A549 (cell line): ENCODE measurements at regions not wholly inside any gene's neighbourhood (a gene's known extent, or its start where the extent isn't known, plus 50 kb on each side); places are given as distances from the start of the nearest gene placed in this dataset.

Experiments
- ATAC-seq, 2 experiments: fragments of 200-7000 bp in 1 of 2; fragments of >200 bp in 1 of 2; cut with Nextera tagmentation in 1 of 2; cut with Tn5 transposase in 1 of 2; 3 replicates each; pipeline versions ENCODE4 v1.8.0 to v1.9.1; 2018 to 2020; ENCODE audit warnings: mild to moderate bottlenecking in 1 of 2, moderate library complexity in 1 of 2
- CTCF ChIA-PET: fragments of 300-600 bp; sonication (Branson Sonifier 250); formaldehyde crosslinking; extraction: SDS; loops from one replicate; lab custom pipeline; 2021; ENCODE audit warnings: antibody characterized with exemption, inconsistent platforms; lab: Yijun Ruan, JAX
- POLR2A ChIA-PET: fragments of 350-600 bp; formaldehyde crosslinking; extraction: SDS; loops from one replicate; lab custom pipeline; 2021; ENCODE audit warnings: antibody characterized with exemption, inconsistent platforms; lab: Yijun Ruan, JAX
- DNase-seq, 2 experiments: peaks; one replicate each; pipeline versions ENCODE4 v3.0.0 to v3.0.0-alpha.2; 2011 to 2016; ENCODE audit warnings: low read depth in 1 of 2, low spot score in 1 of 2
- FAIRE-seq: peaks from 2 replicates; lab custom pipeline; 2011; peaks lifted over from hg19 to GRCh38; lab: Jason Lieb, UNC
- H3K27ac ChIP-seq, 2 experiments: fragments of >200 bp; sonication (Bioruptor Twin); formaldehyde crosslinking; 3 replicates each; pipeline ENCODE4 v1.5.1; 2016 to 2017
- H3K4me1 ChIP-seq: fragments of >200 bp; sonication (Bioruptor Twin); formaldehyde crosslinking; 3 replicates; pipeline ENCODE4 v1.6.1; 2016
- H3K4me2 ChIP-seq: fragments of >200 bp; sonication (Bioruptor Twin); formaldehyde crosslinking; 3 replicates; pipeline ENCODE4 v1.6.1; 2016
- H3K4me3 ChIP-seq: fragments of >200 bp; sonication (Bioruptor Twin); formaldehyde crosslinking; 3 replicates; pipeline ENCODE4 v1.5.1; 2016
- H3K9me3 ChIP-seq: fragments of >200 bp; sonication (Bioruptor Twin); formaldehyde crosslinking; 3 replicates; pipeline ENCODE4 v1.6.1; 2016
- CHD2 ChIP-seq: fragments of 150-350 bp; IDR thresholded peaks from 2 replicates; pipeline ENCODE4 v1.6.1; 2014; ENCODE audit warnings: low read length; ENCODE audit not compliant: partially characterized antibody
- CHD4 ChIP-seq: fragments of 200-600 bp; sonication (generic); IDR thresholded peaks from 2 replicates; pipeline ENCODE4 v1.6.1; 2016; ENCODE audit warnings: antibody characterized with exemption, mild to moderate bottlenecking, borderline replicate concordance
- CTCF ChIP-seq: fragments of >200 bp; sonication (Bioruptor Twin); formaldehyde crosslinking; IDR thresholded peaks from 3 replicates; pipeline ENCODE4 v1.5.1; 2016
- EP300 ChIP-seq, 2 experiments: fragments of >200 bp; sonication (Bioruptor Twin); formaldehyde crosslinking; IDR thresholded peaks; 2 replicates in 1 of 2; 3 replicates in 1 of 2; pipeline ENCODE4 v1.6.1; 2016 to 2017
- ESRRA ChIP-seq: fragments of 150-350 bp; IDR thresholded peaks from 2 replicates; pipeline ENCODE4 v1.6.1; 2014; ENCODE audit warnings: mild to moderate bottlenecking, low read length, borderline replicate concordance
- FOSB ChIP-seq: fragments of 250-450 bp; sonication (Bioruptor Pico); IDR thresholded peaks from 2 replicates; pipeline ENCODE4 v1.5.0; 2020; ENCODE audit warnings: mild to moderate bottlenecking, moderate library complexity
- HOXB5 ChIP-seq: fragments of 250-450 bp; sonication (Bioruptor Pico); IDR thresholded peaks from 2 replicates; pipeline ENCODE4 v1.5.0; 2020; ENCODE audit warnings: mild to moderate bottlenecking, moderate library complexity
- JUNB ChIP-seq: fragments of >200 bp; sonication (Bioruptor Twin); formaldehyde crosslinking; IDR thresholded peaks from 2 replicates; pipeline ENCODE4 v1.6.1; 2016
- MAZ ChIP-seq: fragments of 150-350 bp; IDR thresholded peaks from 2 replicates; pipeline ENCODE4 v1.6.1; 2014; ENCODE audit warnings: antibody characterized with exemption, low read depth, low read length, borderline replicate concordance
- MYC ChIP-seq: IDR thresholded peaks from 2 replicates; pipeline ENCODE4 v1.6.1; 2012; ENCODE audit warnings: mild to moderate bottlenecking, inconsistent platforms, low read length, improper control_type of control experiment, borderline replicate concordance
- NFE2L2 ChIP-seq: fragments of 150-350 bp; conservative IDR thresholded peaks from 2 replicates; pipeline ENCODE4 v1.6.1; 2014; ENCODE audit warnings: low read length
- NR3C1 ChIP-seq: fragments of >200 bp; sonication (Bioruptor Twin); formaldehyde crosslinking; IDR thresholded peaks from 3 replicates; pipeline ENCODE4 v1.6.1; 2017
- PBX3 ChIP-seq: IDR thresholded peaks from 2 replicates; pipeline ENCODE4 v1.6.1; 2012
- POLR2AphosphoS2 ChIP-seq: conservative IDR thresholded peaks from 2 replicates; pipeline ENCODE4 v1.6.1; 2012; ENCODE audit warnings: low read length, improper control_type of control experiment, inconsistent platforms
- RAD21 ChIP-seq, 2 experiments: fragments of >200 bp in 1 of 2; sonication (Bioruptor Twin) in 1 of 2; formaldehyde crosslinking in 1 of 2; IDR thresholded peaks in 1 of 2; conservative IDR thresholded peaks in 1 of 2; 2 replicates in 1 of 2; 3 replicates in 1 of 2; pipeline ENCODE4 v1.6.1; 2012 to 2018; ENCODE audit warnings: inconsistent platforms in 1 of 2
- RARB ChIP-seq: fragments of 250-450 bp; sonication (Bioruptor Pico); IDR thresholded peaks from 2 replicates; pipeline ENCODE4 v1.8.0; 2021; ENCODE audit warnings: mild to moderate bottlenecking, moderate library complexity
- SMC3 ChIP-seq: fragments of >200 bp; sonication (Bioruptor Twin); formaldehyde crosslinking; IDR thresholded peaks from 3 replicates; pipeline ENCODE4 v1.6.1; 2018; ENCODE audit warnings: inconsistent platforms
- TFCP2L1 ChIP-seq: fragments of 250-450 bp; sonication (Bioruptor Pico); IDR thresholded peaks from 2 replicates; pipeline ENCODE4 v1.5.0; 2021; ENCODE audit warnings: mild to moderate bottlenecking
- WGBS: methylation state at CpG from one replicate; pipeline ENCODE4 v1.1.6; 2017; ENCODE audit errors: missing lambda C conversion rate; 5-methylcytosine and 5-hydroxymethylcytosine counted together

- CTCF ChIA-PET = interaction anchor here (0.7 to 3.1 kb wide), 9 partner anchors 8 to 780 kb away, joined by 3 to 13 read pairs (median 5); no protein-coding TSS in a partner anchor
- DNase-seq = peak; percentile 20 to 25
These were observed 883.9 kb downstream of the BRD1 start for GRCh38 chr22:48943567-48944432.

GRCh38 chr22:48942698-48943566, 884.7 kb downstream of the BRD1 start:
- ChIA-PET POLR2A (no interaction called here), CTCF (interaction anchor here (0.9 to 3.1 kb wide), 8 partner anchors 9 to 781 kb away, joined by 3 to 13 read pairs (median 5); no protein-coding TSS in a partner anchor)
- Histone ChIP-seq H3K27ac (no peak overlapping the region), H3K4me2 (no peak overlapping the region), H3K4me3 (no peak overlapping the region), H3K9me3 (no peaks in the 10 kb centered on the region), H3K4me1 (no peaks in the 10 kb centered on the region)
- no peak for ATAC-seq
- TF ChIP-seq FOSB = no peak
- TF ChIP-seq JUNB = no peak
- TF ChIP-seq CHD2 = no peak
- TF ChIP-seq EP300 (IDR thresholded peaks at IDR 0.05) = no peak
- no peak for TF ChIP-seq RARB
- no peak for TF ChIP-seq NFE2L2
- no peak for TF ChIP-seq ESRRA
- no peak for TF ChIP-seq MAZ
- DNase-seq = no peak
- no peak for FAIRE-seq
- WGBS = 23% methylated on average over 14 of the region's 21 CpGs

More at GRCh38 chr22:48943567-48944432, 883.9 kb downstream of the BRD1 start:
- Histone ChIP-seq H3K4me2 (no peak overlapping the region), H3K9me3 (no peaks in the 10 kb centered on the region), H3K4me1 (no peaks in the 10 kb centered on the region), H3K27ac (no peak overlapping the region), H3K4me3 (no peak overlapping the region)
- POLR2A ChIA-PET = no interaction called here
- TF ChIP-seq POLR2AphosphoS2 (no peak), CTCF (peak; percentile 34; the same call in 2 of the 3 replicates), HOXB5 (CRISPR knock-in tag) (no peak), SMC3 (peak; percentile 38; the same call in 1 of the 3 replicates), RAD21 (conservative IDR thresholded peaks at IDR 0.05 in 1 of 2, IDR thresholded peaks at IDR 0.05 in 1 of 2) (peak; percentile 25 to 26; a peak in 2 of 5 replicates), TFCP2L1 (CRISPR knock-in tag) (no peak), PBX3 (no peak), MYC (no peak), NR3C1 (no peak), CHD4 (no peak)
- WGBS = 10% methylated on average over 16 of the region's 24 CpGs
- peak; percentile 84 to 97 for ATAC-seq
- FAIRE-seq = no peak
